GM21786 (cell line): ENCODE measurements at regions not wholly inside any gene's neighbourhood (a gene's known extent, or its start where the extent isn't known, plus 50 kb on each side); places are given as distances from the start of the nearest gene placed in this dataset.
"Not testable (repeated sequence)": the region's sequence is repeated elsewhere in the genome, so short reads cannot be mapped to it uniquely, and the experiment has no call there.

Source experiments
- ATAC-seq: cut with Tn5 transposase; IDR thresholded peaks from one replicate; pipeline ENCODE4 v1.9.1; 2021; ENCODE audit not compliant: unreplicated experiment

DNA sequence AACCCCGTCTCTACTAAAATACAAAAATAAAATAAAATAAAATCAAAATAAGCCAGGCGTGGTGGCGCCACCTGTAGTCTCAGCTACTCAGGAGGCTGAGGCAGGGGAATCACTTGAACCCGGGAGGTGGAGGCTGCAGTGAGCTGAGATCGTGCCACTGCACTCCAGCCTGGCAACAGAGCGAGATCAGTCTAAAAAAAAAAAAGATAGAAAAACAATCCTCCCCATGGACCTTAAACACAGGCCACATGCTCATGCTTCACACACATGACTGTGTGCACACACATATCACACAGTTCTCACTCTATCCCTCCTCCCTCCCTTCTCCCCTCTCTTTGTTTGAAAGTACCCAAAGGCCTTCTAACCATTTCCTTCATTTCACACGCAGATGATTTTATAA lies 667.6 kb downstream of the UQCRFS1 start:
- not testable (repeated sequence) for ATAC-seq

DNA sequence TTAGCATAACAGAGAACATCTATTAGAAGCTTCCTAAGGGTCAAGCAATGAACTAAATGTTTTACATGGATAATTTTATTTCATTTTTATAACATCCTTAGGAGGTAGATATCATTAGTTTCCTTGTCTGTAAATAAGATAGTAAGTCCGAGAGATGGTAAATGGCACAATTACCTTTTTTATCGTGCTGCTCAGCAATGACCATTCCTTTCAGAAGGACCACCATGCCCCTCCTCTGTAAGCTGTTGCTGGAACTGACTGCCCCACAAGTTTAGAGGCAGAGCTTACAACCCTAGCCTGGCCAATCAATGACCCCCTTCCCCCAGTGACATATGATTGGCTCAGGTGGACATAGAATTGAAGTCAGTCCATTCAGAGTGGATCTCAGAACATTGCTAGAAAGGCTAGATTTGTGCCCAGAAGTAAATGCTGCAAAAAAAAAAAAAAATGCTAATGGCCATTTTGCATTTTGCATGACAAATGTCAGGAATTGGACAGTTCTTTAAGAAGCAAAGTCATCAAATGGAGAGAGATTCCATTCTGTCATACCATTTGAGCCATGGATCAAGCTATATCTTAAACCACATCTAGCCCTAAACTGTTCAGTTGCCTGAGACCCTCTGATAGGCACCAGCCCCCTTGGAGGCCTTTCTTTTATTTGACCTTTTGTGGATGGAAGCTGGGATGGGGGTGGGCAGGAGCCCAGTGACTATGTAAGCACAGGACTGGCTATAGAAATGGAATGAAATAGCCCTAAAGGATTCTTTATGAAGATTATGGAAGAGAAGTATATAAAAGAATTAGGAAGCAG lies 668.3 kb downstream of the UQCRFS1 start:
- ATAC-seq = no peak

DNA sequence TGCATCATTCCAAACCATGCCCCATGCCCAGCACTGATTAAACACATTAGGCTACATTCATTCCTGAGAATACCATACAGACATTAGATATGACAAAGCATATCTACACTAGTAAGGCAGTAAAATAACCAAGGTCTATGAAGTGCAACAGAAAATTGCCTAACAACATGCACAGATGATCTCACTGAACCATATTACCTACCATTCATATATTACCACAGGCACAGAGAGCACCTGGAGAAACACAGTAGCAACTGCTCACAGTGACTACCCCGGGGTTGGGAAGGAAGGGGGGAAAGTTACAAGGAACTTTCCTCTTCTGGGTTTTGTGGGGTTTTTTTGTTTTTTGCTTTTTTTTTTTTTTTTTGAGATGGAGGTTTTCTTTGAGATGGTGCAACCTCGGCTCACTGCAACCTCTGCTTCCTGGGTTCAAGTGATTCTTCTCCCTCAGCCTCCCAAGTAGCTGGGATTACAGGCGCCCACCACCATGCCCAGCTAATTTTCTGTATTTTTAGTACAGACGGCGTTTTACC lies 669.6 kb downstream of the UQCRFS1 start:
- no peak for ATAC-seq

DNA sequence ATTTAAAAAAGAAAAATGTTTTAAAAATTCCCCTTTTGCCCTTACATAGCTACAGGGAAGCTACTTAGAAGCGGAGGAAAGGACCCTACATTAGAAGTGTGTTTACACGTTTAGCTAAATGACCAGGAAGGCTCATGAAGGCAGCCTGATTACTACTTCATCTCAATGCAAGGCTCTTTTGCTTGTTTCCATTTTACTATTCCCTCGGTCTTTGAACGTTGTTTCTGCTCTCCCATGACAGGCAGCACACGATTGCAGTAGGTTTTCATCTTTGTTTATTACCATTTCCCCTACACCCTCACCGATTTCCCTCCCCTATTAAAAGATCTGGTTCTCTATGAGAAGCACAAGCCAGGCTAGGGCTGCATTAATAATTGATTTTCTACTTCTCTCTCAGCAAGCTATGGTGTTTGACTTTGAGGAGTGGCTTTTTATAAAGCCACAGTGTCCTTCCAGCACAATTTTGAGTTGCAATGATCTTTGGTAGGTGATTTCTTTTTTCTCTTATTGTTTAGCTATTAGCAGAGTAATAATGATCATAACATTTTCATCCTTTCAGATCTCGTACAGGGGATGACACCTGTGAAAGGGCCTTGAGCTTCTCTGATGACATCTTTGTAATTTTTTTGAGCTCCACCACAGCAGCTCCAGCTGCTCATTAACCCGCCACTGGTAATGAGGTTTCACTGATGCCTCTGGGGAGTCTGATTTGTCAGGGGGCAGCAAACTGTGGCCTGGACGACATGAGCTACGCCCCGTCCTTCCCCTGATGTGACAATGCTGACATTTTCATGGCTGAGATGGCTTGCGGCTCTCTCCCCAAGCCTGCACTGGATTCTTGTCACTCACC lies 670.3 kb downstream of the UQCRFS1 start:
- ATAC-seq = no peak

DNA sequence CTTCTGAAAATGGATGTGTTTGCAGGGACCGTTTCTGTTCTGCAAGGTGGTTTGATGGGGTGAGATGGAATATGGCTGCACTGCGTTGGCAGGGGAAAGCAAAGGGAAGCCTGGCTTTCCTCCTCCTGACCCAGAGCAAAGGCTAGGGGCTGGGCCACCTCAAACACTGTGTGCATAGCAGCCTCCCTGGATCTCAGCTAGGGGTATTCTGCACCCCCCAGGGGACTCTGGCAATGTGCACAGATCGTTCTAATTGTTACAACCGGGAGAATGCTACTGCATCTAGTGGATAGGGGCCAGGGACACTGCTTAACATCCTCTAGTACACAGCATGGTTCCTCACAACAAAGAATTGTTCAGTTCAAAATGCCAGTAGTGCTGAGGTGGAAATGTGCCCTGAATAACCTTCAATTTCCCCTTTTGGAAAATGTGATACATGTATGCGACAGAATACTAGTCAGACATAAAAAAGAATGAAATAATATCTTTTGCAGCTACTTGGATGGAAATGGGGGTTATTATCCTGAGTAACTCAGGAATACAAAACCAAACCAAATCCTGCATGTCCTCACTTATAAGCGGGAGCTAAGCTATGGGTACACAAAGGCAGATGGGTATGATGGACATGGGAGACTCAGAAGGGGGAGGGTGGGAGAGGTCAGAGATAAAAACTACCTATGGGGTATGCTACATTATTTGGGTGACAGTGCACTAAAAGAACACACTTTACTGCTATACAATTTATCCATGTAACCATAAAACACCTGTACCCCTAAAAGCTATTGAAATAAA lies 671.2 kb downstream of the UQCRFS1 start:
- ATAC-seq = no peak

DNA sequence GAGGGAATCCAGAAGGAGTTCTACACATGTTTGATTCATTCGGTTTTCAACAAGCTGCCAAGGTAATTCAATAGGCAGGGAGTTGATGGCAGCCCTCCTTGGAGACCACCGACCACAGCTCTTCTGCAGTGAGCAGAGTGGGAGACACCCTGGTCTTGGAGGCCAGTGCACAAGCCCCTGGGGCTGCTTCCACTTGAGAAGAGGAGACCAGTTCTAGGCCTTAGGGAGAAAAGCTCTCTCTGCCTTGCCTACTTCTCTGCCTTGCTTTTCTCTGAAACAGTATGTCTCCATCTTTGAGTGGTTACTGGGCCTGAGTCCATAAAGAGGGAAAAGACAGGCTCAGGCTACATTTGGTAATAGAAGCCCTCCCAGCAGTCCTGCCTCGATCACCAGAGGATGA lies 671.9 kb downstream of the UQCRFS1 start:
- no peak for ATAC-seq

DNA sequence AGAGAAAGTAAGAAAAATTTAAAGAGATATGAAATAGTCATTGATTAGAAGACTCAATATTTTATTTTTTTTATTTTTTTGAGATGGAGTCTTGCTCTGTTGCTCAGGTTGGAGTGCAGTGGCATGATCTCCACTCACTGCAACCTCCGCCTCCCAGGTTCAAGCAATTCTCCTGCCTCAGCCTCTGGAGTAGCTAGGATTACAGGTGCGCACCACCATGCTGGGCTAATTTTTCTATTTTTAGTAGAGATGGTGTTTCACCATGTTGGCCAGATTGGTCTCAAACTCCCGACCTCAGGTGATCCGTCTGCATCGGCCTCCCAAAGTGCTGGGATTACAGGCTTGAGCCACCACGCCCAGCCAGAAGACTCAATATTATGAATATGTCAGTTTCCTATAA lies 672.6 kb downstream of the UQCRFS1 start:
- not testable (repeated sequence) for ATAC-seq

DNA sequence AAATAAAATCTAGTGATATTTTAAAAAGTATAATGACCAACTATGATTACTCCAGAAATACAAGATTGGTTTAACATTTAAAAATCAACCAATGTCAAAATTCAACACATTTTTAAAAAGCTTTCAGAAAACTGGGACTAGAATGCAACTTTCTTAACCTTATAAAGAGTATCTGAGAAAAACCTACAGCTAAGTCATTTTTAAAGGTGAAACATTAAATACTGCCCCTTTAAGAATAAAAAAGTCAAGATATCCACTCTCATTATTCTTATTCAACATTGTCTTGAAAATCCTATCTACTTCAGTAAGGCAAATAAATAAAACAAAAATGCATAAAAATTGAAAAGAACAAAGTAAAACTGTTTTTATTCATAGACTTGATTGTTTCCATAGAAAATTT lies 673.2 kb downstream of the UQCRFS1 start:
- no peak for ATAC-seq

DNA sequence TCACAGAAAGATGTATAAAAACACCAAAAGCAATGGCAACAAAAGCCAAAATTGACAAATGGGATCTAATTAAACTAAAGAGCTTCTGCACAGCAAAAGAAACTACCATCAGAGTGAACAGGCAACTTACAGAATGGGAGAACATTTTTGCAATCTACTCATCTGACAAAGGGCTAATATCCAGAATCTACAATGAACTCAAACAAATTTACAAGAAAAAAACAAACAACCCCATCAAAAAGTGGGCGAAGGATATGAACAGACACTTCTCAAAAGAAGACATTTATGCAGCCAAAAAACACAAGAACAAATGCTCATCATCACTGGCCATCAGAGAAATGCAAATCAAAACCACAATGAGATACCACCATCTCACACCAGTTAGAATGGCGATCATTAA lies 674.4 kb downstream of the UQCRFS1 start:
- ATAC-seq = not testable (repeated sequence)

DNA sequence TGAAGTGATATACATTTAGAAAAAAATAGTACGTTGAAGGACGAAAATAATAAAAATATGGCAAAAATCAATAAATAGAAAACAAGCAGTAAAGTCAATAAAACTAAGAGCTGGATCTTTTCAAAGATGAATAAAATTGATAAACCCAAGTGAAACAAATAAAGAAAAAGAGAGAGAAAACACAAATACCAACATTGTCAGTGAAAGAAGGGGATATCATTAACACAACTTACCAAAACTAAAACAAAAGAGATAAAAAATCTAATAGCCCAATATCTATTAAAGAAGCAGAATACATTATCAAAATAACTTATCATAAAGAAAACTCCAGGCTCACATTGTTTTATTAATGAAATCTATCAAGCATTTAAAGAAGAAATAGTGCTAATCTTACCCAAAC lies 675.1 kb downstream of the UQCRFS1 start:
- no peak for ATAC-seq

DNA sequence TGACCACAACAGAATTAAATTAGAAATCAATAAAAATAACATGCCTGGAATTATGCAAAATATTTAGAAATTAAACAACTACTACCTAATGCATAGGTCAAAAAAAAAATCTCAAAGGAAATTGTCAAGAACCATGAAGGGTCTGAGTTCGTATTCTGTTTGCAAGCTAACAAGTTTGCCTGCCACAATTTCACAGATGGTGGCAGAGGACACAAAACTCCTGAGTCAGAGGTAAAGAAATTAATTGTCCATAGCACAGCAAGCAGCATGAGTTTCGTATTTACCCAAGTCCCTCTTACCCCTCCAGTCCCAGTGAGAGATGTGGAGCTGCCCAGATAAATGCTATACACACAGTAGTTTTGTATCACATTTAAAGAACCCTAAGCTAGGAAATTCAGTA lies 675.9 kb downstream of the UQCRFS1 start:
- ATAC-seq = no peak

DNA sequence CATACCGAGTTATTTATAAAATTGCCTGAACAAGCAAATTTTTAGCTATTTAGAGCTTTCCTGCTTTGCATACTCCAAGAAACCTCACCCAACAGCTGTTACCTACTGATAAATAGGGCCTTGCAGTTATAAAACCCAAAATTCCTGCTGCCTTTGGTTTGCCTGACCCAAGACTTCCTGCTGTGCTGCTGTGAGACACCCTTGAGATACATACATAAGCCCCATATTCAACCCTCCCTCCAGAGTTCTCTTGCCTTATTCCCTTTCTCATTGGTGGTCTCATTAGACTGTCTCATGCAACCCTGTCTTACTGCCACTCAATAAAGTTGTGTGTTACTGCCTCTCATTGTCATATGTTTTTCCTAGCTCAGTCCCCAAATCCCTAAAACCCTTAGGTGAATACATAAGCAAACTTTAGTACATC lies 677.6 kb downstream of the UQCRFS1 start:
- no peak for ATAC-seq

DNA sequence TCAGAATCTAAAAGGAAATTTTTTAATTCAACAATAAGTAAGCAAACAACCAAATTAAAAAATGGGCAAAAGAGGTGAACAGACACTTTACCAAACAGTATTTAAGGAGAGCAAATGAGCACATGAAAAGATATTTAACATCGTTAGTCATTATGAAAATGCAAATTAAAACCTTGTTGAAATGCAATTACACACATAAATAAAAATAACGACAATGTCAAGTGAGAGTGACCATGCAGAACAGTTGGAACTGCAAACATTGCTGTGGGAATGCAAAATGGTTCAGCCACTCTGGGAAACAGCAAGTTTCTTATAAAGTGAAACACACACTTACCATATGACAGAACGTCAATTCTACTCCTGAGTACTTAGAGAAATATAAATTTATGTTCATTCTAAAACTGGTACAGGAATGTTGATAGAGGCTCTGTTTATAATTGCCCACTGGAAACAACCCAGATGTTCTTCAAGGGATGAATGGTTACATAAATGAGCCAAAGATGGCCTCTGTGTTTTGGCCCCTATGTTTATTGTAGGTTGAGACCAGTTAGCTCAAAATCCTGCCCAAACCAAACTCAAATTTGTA lies 678.1 kb downstream of the UQCRFS1 start:
- ATAC-seq = no peak

DNA sequence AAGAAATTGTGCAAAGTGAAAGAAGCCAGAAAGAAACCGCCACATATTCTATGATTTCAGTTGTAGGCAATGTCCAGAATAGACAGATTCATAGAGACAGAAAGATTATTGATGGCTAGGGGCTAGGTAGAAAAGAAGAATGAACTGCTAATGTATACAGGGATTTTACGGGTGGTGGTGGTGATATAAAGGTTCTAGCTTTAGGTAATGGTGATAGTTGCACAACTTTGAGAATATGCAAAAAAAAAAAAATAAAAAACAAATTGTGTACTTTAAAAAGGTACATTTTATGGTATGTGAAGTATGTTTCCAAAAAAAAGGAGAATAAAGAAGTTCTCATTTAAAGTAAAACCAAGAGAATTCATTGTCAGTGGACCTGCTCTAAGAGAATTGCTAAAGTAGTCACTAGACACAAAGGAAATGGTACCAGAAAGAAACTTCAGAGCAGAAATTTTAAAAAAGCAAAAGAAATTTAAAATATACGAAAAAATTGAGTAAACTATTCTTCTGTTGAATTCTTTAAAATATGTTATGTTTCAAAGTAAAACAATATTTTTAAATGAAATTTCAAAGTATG lies 680.1 kb downstream of the UQCRFS1 start:
- no peak for ATAC-seq

DNA sequence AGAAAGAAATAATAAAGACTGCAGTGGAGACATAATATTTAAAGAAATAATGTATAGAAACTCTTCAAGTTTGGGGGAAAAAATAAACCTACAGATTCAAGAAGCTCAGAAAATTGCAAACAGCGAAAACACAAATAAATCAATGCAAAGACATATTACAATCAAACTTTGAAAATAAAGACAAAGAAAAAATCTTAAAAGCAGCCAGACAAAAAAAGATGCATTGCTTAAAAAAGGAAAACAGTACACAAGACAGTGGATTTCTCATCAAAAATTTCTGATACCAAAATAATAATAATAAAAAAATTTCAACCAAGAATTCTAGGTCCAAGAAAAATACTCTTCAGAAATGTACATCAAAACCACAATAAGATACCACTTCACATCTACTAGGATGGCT lies 681.0 kb downstream of the UQCRFS1 start:
- no peak for ATAC-seq

DNA sequence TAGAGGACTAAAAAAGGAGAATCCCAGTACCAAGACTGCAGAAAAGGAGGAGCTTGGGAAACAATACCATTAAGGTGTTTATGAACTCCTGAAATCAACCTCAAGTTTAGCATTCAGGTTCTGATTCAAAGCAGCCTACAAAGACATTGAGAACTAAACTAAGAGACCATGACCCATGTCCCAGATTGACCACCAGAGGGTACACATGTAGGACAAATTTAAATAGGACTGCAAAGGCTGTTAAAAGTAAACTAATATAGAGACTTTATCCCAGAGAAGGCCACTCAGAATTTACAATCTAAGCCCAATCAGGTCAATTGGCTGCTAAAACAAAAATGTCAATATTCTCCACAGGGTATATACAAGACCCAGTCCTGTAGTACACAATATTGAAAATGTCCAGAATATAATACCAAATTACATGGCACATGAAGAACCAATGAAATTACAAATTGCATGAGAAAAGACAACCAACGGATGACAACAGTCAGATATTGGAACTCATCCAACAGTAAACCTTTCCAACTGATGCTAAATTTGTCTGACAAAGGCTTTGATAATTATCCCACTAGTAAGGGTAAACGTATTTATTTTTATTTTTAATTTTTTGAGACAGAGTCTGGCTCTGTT lies 682.4 kb downstream of the UQCRFS1 start:
- no peak for ATAC-seq

DNA sequence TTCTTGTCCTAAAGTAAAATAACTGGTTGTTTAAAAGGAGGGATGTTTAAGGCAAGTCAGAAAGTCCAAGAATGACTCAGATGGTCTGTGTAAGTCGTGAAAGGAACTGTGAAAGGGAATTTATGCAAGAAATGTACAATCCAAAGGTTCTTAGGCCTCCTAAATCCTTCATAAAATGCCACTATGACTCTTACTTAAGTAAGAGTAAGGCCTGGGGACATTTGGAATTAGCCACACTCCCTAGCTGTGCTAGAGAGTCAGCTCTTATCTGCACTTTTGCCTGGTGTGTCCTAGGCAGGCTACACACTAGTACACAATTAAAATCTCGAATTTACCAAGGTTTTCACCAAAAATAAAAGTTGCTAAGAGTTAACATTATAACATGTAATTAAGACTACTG lies 686.9 kb downstream of the UQCRFS1 start:
- no peak for ATAC-seq

DNA sequence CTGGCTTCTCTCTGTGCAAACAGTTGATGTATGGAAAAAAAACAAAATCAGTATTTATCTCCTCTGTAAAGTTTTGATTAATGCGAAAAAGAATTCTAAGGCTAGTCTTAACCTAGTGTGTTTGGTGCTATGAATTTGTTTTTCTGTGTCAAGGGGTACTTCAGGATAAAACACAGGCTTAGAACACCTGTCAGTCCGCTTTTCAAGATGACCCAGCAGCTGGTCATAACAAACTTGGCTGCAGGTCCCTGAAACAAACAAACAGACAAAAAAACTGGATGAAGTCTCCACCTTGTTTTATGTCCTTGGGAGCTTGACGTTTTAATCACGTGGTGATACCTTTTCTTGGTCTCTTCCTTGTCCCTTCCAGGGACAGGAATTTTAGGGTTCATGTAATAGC lies 689.3 kb downstream of the UQCRFS1 start:
- no peak for ATAC-seq

DNA sequence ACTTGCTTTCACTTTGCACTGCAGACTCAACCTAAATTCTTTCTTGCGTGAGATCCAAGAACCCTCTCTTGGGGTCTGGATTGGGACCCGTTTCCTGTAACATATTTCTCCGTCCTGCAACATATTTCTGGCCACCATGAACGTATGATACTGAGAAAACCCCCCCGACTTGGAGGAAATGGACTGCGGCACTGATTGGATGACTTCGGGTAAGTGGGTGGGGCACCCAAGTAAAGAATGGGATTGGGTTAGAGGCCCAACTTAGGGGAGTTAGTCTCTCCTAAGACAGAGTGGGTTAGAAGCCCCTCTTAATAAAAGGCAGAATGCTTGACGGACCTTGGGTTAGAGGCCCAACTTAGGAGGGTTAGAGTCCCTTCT lies 690.4 kb downstream of the UQCRFS1 start:
- no peak for ATAC-seq
